Kidney epithelial cell (primary cell): ENCODE measurements at regions not wholly inside any gene's neighbourhood (a gene's known extent, or its start where the extent isn't known, plus 50 kb on each side); places are given as distances from the start of the nearest gene placed in this dataset.
"Not testable (repeated sequence)": the region's sequence is repeated elsewhere in the genome, so short reads cannot be mapped to it uniquely, and the experiment has no call there.

Experiments used
- DNase-seq: peaks from one replicate; pipeline ENCODE4 v3.0.0-alpha.2; 2010; ENCODE audit warnings: low read depth
- H3K27me3 ChIP-seq: 2 replicates; pipeline ENCODE4 v1.6.0; 2011; ENCODE audit warnings: low read length; ENCODE audit not compliant: control insufficient read depth, insufficient read depth
- H3K36me3 ChIP-seq: 2 replicates; pipeline ENCODE4 v1.5.1; 2011; ENCODE audit warnings: low read length; ENCODE audit not compliant: control insufficient read depth, insufficient read depth
- H3K4me3 ChIP-seq: 2 replicates; pipeline ENCODE4 v1.5.1; 2011; ENCODE audit warnings: low read depth, mild to moderate bottlenecking, control low read depth, low read length
- CTCF ChIP-seq: IDR thresholded peaks from 2 replicates; pipeline ENCODE4 v1.5.1; 2011; ENCODE audit warnings: mild to moderate bottlenecking, moderate library complexity, low read length, control low read depth, inconsistent platforms; ENCODE audit not compliant: insufficient read depth, poor library complexity, severe bottlenecking

DNA sequence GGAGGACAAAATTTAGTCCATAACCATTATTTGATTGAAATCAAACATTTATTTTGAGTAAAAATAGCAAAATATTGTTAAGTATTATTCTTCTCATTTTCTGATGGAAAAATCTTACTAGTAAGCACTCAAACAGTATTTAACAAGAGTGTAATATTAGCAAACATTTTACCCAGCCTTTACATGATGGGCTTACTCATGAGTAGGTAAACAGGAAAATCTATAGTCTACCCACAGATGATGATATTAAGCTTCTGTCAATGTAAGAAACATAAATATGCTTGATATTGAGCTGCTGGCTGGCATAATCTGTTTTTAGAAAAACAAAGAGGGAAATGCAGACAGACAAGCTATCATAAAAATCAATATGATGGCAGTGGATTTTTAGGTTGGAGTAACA is 418.5 kb upstream of the COX7C start:
- no peak for DNase-seq
- TF ChIP-seq CTCF = no peak
- H3K4me3 ChIP-seq = no peak overlapping the region
- H3K36me3 ChIP-seq = no peaks in the 10 kb centered on the region
- H3K27me3 ChIP-seq = no peaks in the 10 kb centered on the region

DNA sequence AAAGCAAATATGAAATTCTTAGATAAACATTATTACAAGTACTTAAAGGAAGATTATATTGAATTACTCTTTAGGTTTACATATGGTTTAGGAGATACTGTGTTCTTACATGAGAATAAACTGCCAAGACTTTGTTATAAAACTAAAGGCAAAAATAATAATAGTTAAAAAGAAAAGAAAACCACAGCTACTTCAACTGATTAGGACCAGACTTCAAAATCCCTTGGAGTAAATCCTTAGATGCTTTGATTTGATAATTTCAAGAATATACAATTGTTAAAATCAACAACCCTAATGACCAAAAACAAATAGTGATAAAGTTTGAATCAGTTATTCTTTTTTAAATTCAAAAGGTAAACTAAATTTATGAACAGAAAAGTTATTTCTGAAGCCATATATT is 389.6 kb upstream of the COX7C start:
- no peak for DNase-seq
- Histone ChIP-seq H3K27me3 (no peaks in the 10 kb centered on the region), H3K36me3 (no peaks in the 10 kb centered on the region), H3K4me3 (no peak overlapping the region)
- TF ChIP-seq CTCF = no peak

- Histone ChIP-seq H3K27me3 (no peaks in the 10 kb centered on the region), H3K36me3 (no peaks in the 10 kb centered on the region), H3K4me3 (no peak overlapping the region)
- DNase-seq = no peak
- TF ChIP-seq CTCF = no peak
Observed at GRCh38 chr5:86232246-86232645, 385.5 kb upstream of the COX7C start.

DNA sequence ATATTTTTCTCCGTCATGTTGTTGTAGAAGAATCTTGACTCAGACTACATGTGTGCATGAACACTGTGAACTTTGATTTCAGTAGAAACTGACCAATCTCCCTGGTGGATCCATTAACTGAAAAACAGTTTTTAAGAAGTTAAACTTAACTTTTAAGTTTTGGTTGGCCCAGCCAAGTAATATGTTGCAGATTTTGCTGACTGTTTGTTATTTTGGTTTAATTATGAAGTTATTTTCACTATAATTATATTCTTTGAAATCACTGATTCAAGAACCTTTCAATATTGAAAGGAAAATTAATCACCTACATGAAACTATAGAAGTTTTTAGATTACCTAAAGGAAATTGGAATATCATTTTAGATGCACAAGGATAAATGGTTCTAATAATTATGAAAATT is 373.6 kb upstream of the COX7C start:
- H3K4me3 ChIP-seq = no peak overlapping the region
- DNase-seq = no peak
- TF ChIP-seq CTCF = no peak

GRCh38 chr5:86257871-86258270 is 359.9 kb upstream of the COX7C start:
- H3K36me3 ChIP-seq = no peaks in the 10 kb centered on the region
- no peak overlapping the region for H3K4me3 ChIP-seq
- no peak for TF ChIP-seq CTCF
- no peak for DNase-seq
- H3K27me3 ChIP-seq = no peaks in the 10 kb centered on the region

More for the DNA sequence above, 373.6 kb upstream of the COX7C start:
- no peaks in the 10 kb centered on the region for H3K36me3 ChIP-seq
- no peaks in the 10 kb centered on the region for H3K27me3 ChIP-seq

DNA sequence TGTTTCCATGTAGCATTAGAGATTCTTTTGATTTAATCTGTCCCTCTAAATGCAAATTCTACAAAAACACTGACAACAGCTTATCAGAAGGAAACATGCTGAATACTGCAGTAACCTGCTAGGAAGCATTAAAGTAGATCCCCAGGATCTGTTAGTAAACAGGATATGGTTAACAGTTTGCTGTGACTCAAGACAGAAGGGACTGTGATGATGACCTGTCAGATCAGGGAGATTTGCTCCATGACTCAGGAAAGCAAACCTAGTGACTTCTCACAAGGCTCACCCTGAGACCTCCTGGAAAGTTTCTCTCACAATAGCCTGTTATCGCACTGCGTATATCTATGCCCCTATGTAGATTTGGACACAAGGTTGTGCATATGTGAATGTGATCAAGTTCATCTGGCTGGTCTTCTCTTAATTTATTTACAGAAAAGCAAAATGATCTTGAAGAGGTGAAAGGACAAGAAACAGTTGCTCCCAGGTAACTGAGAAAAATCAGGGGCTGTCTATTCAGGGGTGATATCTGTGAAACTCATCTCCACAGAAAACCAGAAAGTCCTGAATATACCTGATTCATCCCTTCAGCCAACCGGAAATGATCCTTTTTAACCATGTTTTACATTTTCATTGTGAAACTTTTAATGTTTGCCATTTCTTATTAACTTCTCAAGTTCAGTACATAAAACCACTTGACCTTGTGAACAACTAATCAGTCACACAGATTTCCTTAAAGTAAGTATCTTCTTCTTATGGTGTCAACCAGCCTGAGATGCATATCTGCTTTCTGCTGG is 333.1 kb upstream of the COX7C start:
- not testable (repeated sequence) for H3K27me3 ChIP-seq, DNase-seq, H3K4me3 ChIP-seq

DNA sequence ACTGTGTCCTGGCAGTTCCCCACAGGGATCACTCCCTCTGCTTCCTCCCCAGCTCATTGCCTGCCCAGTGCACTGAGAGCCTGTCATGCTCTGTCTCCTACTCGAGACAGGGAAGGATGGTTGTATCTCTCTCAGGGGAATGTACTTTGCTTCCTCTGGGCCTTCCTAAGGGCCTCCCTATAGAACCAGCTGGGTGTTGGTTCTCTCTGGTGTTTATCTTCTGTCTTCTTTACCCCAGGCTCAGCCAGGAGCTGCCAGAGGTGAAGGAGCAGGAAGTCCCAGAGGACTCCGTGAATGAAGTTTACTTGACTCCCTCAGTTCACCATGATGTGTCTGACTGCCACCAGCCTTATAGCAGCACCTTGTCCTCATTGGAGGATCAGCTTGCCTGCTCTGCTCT is 330.3 kb upstream of the COX7C start:
- not testable (repeated sequence) for H3K27me3 ChIP-seq, DNase-seq, H3K4me3 ChIP-seq, H3K36me3 ChIP-seq

More for the DNA sequence above, 333.1 kb upstream of the COX7C start:
- not testable (repeated sequence) for H3K36me3 ChIP-seq

DNA sequence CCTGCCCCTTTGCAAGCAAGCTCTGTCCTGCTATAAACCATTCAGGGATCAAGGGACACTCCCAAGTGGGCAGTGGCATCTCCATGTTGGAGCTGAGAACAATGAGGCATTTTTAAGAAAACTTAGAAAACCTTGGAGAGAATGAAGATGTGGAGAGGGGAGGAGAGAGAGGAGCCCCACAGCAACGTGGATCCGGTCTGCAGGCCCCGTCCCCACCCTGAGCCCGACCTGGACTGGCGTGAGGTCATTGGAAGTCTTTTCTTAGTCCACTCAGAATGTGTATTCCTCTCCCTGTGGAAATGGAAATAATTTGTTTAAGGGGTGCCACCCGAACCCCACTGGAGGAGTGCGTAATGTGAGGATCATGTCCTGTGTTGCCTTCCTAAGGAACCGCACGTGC is 328.0 kb upstream of the COX7C start:
- not testable (repeated sequence) for DNase-seq, H3K36me3 ChIP-seq, H3K27me3 ChIP-seq, H3K4me3 ChIP-seq

DNA sequence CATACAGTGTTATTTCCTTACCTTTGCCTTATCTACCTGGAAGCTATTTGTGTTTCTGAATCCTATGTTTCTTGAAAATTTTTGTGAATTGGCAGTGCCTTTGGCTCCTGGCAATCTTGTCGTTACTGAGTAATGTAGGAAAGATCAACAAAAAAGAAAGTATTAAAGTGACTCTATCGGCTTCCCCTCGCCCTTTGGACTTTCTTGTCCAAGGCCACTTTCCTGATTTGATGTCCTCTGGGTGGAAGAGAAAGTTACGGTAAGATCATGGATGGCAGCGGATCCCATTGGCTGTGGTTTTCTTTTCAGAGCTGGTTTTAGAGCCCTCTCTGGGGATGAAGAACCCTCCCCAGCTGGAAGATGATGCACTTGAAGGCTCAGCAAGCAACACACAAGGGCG is 324.9 kb upstream of the COX7C start:
- not testable (repeated sequence) for DNase-seq

GRCh38 chr5:86302643-86303042 is 315.1 kb upstream of the COX7C start:
- not testable (repeated sequence) for H3K27me3 ChIP-seq, H3K36me3 ChIP-seq, DNase-seq, H3K4me3 ChIP-seq

More for the DNA sequence above, 324.9 kb upstream of the COX7C start:
- not testable (repeated sequence) for H3K4me3 ChIP-seq, H3K36me3 ChIP-seq, H3K27me3 ChIP-seq
